HEK293 (cell line): ENCODE measurements at regions not wholly inside any gene's neighbourhood (a gene's known extent, or its start where the extent isn't known, plus 50 kb on each side); places are given as distances from the start of the nearest gene placed in this dataset.

ENCODE experiments used
- CTCF ChIA-PET: fragments of 350-600 bp; formaldehyde crosslinking; extraction: SDS; loops from one replicate; lab custom pipeline; 2021; ENCODE audit warnings: antibody characterized with exemption; lab: Yijun Ruan, JAX
- POLR2A ChIA-PET: fragments of 300-600 bp; formaldehyde crosslinking; extraction: SDS; loops from one replicate; lab custom pipeline; 2020; ENCODE audit warnings: antibody characterized with exemption, inconsistent platforms; lab: Yijun Ruan, JAX
- H3K27ac ChIP-seq: fragments of 200-500 bp; sonication (Bioruptor generic); 2 replicates; pipeline ENCODE4 v1.5.1; 2014; ENCODE audit warnings: low read depth, low read length, control low read depth, inconsistent platforms; ENCODE audit errors: extremely low read depth
- H3K36me3 ChIP-seq, 2 experiments: fragments of 200-500 bp in 1 of 2; sonication (Bioruptor generic) in 1 of 2; 1 replicate in 1 of 2; 2 replicates in 1 of 2; pipeline ENCODE4 v1.5.1; 2014 to 2017; ENCODE audit warnings: inconsistent platforms in 2 of 2, low read length in 2 of 2; ENCODE audit not compliant: control insufficient read depth in 2 of 2, insufficient read depth in 1 of 2
- H3K4me1 ChIP-seq: fragments of 200-500 bp; sonication (Bioruptor generic); 2 replicates; pipeline ENCODE4 v1.5.1; 2014; ENCODE audit warnings: mild to moderate bottlenecking, low read length, inconsistent platforms; ENCODE audit not compliant: control insufficient read depth, insufficient read depth
- H3K4me3 ChIP-seq: 2 replicates; pipeline ENCODE4 v1.5.1; 2011; ENCODE audit warnings: low read depth, mild to moderate bottlenecking, control low read depth, low read length, moderate library complexity
- H3K9me3 ChIP-seq: fragments of 200-500 bp; sonication (Bioruptor generic); 2 replicates; pipeline ENCODE4 v1.5.1; 2014; ENCODE audit warnings: low read depth, low read length, inconsistent platforms; ENCODE audit not compliant: control insufficient read depth, insufficient read depth
- HIC1 ChIP-seq: fragments of 450-650 bp; formaldehyde crosslinking; IDR thresholded peaks from 2 replicates; pipeline ENCODE4 v1.5.1; 2016; ENCODE audit warnings: missing biosample characterization, missing genetic modification characterization
- KLF1 ChIP-seq: fragments of 450-650 bp; formaldehyde crosslinking; IDR thresholded peaks from 2 replicates; pipeline ENCODE4 v1.5.1; 2016; ENCODE audit warnings: missing biosample characterization, missing genetic modification characterization
- KLF10 ChIP-seq: fragments of 450-650 bp; IDR thresholded peaks from 2 replicates; pipeline ENCODE4 v1.5.1; 2018; ENCODE audit warnings: missing biosample characterization, mild to moderate bottlenecking, missing genetic modification characterization
- PBX3 ChIP-seq: sonication (generic); formaldehyde crosslinking; IDR thresholded peaks from 2 replicates; pipeline ENCODE4 v1.8.1; 2022; ENCODE audit warnings: mild to moderate bottlenecking, moderate library complexity, missing genetic modification reagents
- SP3 ChIP-seq: fragments of 450-650 bp; formaldehyde crosslinking; IDR thresholded peaks from 2 replicates; pipeline ENCODE4 v1.5.1; 2016; ENCODE audit warnings: missing biosample characterization, missing genetic modification characterization
- ZFP3 ChIP-seq: fragments of 450-650 bp; formaldehyde crosslinking; IDR thresholded peaks from 2 replicates; pipeline ENCODE4 v1.5.1; 2016; ENCODE audit warnings: low read depth, missing biosample characterization, missing genetic modification characterization
- ZNF169 ChIP-seq: fragments of 450-650 bp; formaldehyde crosslinking; IDR thresholded peaks from 2 replicates; pipeline ENCODE4 v1.5.1; 2016; ENCODE audit warnings: missing biosample characterization, missing genetic modification characterization
- ZNF19 ChIP-seq: fragments of 450-650 bp; formaldehyde crosslinking; IDR thresholded peaks from 2 replicates; pipeline ENCODE4; 2016; ENCODE audit warnings: missing biosample characterization, missing genetic modification characterization, low read depth
- ZNF366 ChIP-seq: fragments of 450-650 bp; formaldehyde crosslinking; conservative IDR thresholded peaks from 2 replicates; pipeline ENCODE4 v1.5.1; 2016; ENCODE audit warnings: missing biosample characterization, missing genetic modification characterization
- ZNF518A ChIP-seq: fragments of 450-650 bp; formaldehyde crosslinking; conservative IDR thresholded peaks from 2 replicates; pipeline ENCODE4 v1.5.1; 2016; ENCODE audit warnings: low read depth, missing biosample characterization, missing genetic modification characterization
- ZNF549 ChIP-seq: fragments of 450-650 bp; IDR thresholded peaks from 2 replicates; pipeline ENCODE4 v1.5.1; 2018; ENCODE audit warnings: missing biosample characterization, missing genetic modification characterization, mild to moderate bottlenecking, inconsistent platforms, moderate library complexity
- ZNF626 ChIP-seq: fragments of 450-650 bp; sonication (Bioruptor Pico); formaldehyde crosslinking; IDR thresholded peaks from 2 replicates; pipeline ENCODE4 v1.5.1; 2018; ENCODE audit warnings: missing biosample characterization, missing genetic modification characterization, inconsistent platforms
- ZNF670 ChIP-seq: fragments of 450-650 bp; formaldehyde crosslinking; IDR thresholded peaks from 2 replicates; pipeline ENCODE4 v1.5.1; 2016; ENCODE audit warnings: missing biosample characterization, missing genetic modification characterization, low read depth
- ZNF677 ChIP-seq: fragments of 450-650 bp; IDR thresholded peaks from 2 replicates; pipeline ENCODE4 v1.5.0; 2018; ENCODE audit warnings: missing biosample characterization, mild to moderate bottlenecking, missing genetic modification characterization, moderate library complexity
- ZNF692 ChIP-seq: fragments of 450-650 bp; formaldehyde crosslinking; IDR thresholded peaks from 2 replicates; pipeline ENCODE4 v1.5.1; 2016; ENCODE audit warnings: missing biosample characterization, missing genetic modification characterization
- ZNF791 ChIP-seq: fragments of 450-650 bp; formaldehyde crosslinking; IDR thresholded peaks from 2 replicates; pipeline ENCODE4 v1.5.1; 2016; ENCODE audit warnings: missing biosample characterization, missing genetic modification characterization
- ZNF830 ChIP-seq: fragments of 450-650 bp; IDR thresholded peaks from 2 replicates; pipeline ENCODE4 v1.5.0; 2018; ENCODE audit warnings: missing biosample characterization, missing genetic modification characterization, low read depth, mild to moderate bottlenecking, moderate library complexity
- ZXDB ChIP-seq: fragments of 450-650 bp; formaldehyde crosslinking; IDR thresholded peaks from 2 replicates; pipeline ENCODE4 v1.5.1; 2016; ENCODE audit warnings: missing biosample characterization, missing genetic modification characterization

GRCh38 chr3:105238367-105238766 lies 128.3 kb upstream of the ALCAM start:
- ChIA-PET CTCF (no interaction called here), POLR2A (no interaction called here)
- TF ChIP-seq ZNF830 (tag by site-specific recombination) = no peak
- TF ChIP-seq ZNF670 (tag by site-specific recombination) = no peak
- TF ChIP-seq KLF10 (tag by site-specific recombination) = no peak
- TF ChIP-seq ZNF692 (tag by site-specific recombination) = no peak
- no peak for TF ChIP-seq ZNF626 (tag by site-specific recombination)
- TF ChIP-seq PBX3 = no peak
- TF ChIP-seq ZNF549 (tag by site-specific recombination) = no peak
- no peak for TF ChIP-seq KLF1 (tag by site-specific recombination)
- TF ChIP-seq ZXDB = no peak
- no peak for TF ChIP-seq ZNF169 (tag by site-specific recombination)
- H3K36me3 ChIP-seq = no peaks in the 10 kb centered on the region
- H3K4me3 ChIP-seq = no peak overlapping the region
- no peaks in the 10 kb centered on the region for H3K9me3 ChIP-seq
- H3K4me1 ChIP-seq = no peaks in the 10 kb centered on the region; the same call in 1 of the 2 replicates
- no peak overlapping the region for H3K27ac ChIP-seq

- Histone ChIP-seq H3K36me3 (no peaks in the 10 kb centered on the region), H3K4me3 (no peak overlapping the region), H3K4me1 (no peaks in the 10 kb centered on the region; the same call in 1 of the 2 replicates), H3K9me3 (no peaks in the 10 kb centered on the region), H3K27ac (no peak overlapping the region)
- TF ChIP-seq HIC1 (no peak), ZNF791 (tag by site-specific recombination) (no peak), ZNF19 (tag by site-specific recombination) (no peak), ZNF677 (no peak), SP3 (no peak), ZNF366 (tag by site-specific recombination) (no peak), ZFP3 (tag by site-specific recombination) (no peak), ZNF518A (tag by site-specific recombination) (no peak)
- ChIA-PET CTCF (no interaction called here), POLR2A (interaction anchor here (0.6 kb wide), 1 partner anchor 14 kb away, joined by 3 read pairs; no protein-coding TSS in a partner anchor)
Measured at GRCh38 chr3:105243076-105243475, 123.6 kb upstream of the ALCAM start.
